ENCODE measurements at regions not wholly inside any gene's neighbourhood (a gene's known extent, or its start where the extent isn't known, plus 50 kb on each side); places are given as distances from the start of the nearest gene placed in this dataset.

- FAIRE-seq (no peak), DNase-seq (ENCODE audit: low spot score) (no peak)
Observed at GRCh38 chr4:53920883-53921282, 143.5 kb downstream of the CHIC2 start.

GRCh38 chr4:53920116-53920515 is 144.3 kb downstream of the CHIC2 start:
- no peak for DNase-seq (ENCODE audit: low spot score)
- no peak for FAIRE-seq

GRCh38 chr4:53919535-53919934 is 144.9 kb downstream of the CHIC2 start:
- FAIRE-seq = no peak

GRCh38 chr4:53917729-53918128 is 146.7 kb downstream of the CHIC2 start:
- FAIRE-seq (no peak), DNase-seq (ENCODE audit: low spot score) (no peak)

More at GRCh38 chr4:53919535-53919934, 144.9 kb downstream of the CHIC2 start:
- DNase-seq (ENCODE audit: low spot score) = no peak

GRCh38 chr4:53916431-53916889 is 147.9 kb downstream of the CHIC2 start:
- FAIRE-seq (peak; percentile 44), DNase-seq (ENCODE audit: low spot score) (no peak)

- FAIRE-seq = no peak
- DNase-seq (ENCODE audit: low spot score) = no peak
Observed at GRCh38 chr4:53914313-53915016, 149.9 kb downstream of the CHIC2 start.

GRCh38 chr4:53913771-53914170 is 150.6 kb downstream of the CHIC2 start:
- FAIRE-seq (no peak), DNase-seq (ENCODE audit: low spot score) (no peak)

GRCh38 chr4:53912766-53913497 is 151.5 kb downstream of the CHIC2 start:
- DNase-seq (ENCODE audit: low spot score) (no peak), FAIRE-seq (no peak)

- DNase-seq (ENCODE audit: low spot score) (peak; percentile 82), FAIRE-seq (peak; percentile 70)
Observed at GRCh38 chr4:53908661-53909078, 155.7 kb downstream of the CHIC2 start.

GRCh38 chr4:53907772-53908171 is 156.6 kb downstream of the CHIC2 start:
- no peak for DNase-seq (ENCODE audit: low spot score)
- FAIRE-seq = no peak

GRCh38 chr4:53906606-53907190 is 157.7 kb downstream of the CHIC2 start:
- no peak for FAIRE-seq
- no peak for DNase-seq (ENCODE audit: low spot score)

- FAIRE-seq (peak; percentile 86), DNase-seq (ENCODE audit: low spot score) (peak; percentile 69)
Observed at GRCh38 chr4:53905941-53906377, 158.4 kb downstream of the CHIC2 start.

- DNase-seq (ENCODE audit: low spot score) (no peak), FAIRE-seq (no peak)
Observed at GRCh38 chr4:53905276-53905940, 159.0 kb downstream of the CHIC2 start.

- DNase-seq (ENCODE audit: low spot score) (no peak), FAIRE-seq (peak; percentile 77)
Observed at GRCh38 chr4:53902786-53903185, 161.6 kb downstream of the CHIC2 start.

- DNase-seq (ENCODE audit: low spot score) (no peak), FAIRE-seq (no peak)
Observed at GRCh38 chr4:53900271-53900649, 164.1 kb downstream of the CHIC2 start.

GRCh38 chr4:53899586-53900270 is 164.7 kb downstream of the CHIC2 start:
- FAIRE-seq (no peak), DNase-seq (ENCODE audit: low spot score) (no peak)

GRCh38 chr4:53895137-53895536 is 169.3 kb downstream of the CHIC2 start:
- DNase-seq (ENCODE audit: low spot score) = no peak

GRCh38 chr4:53890461-53890860 is 173.9 kb downstream of the CHIC2 start:
- FAIRE-seq (no peak), DNase-seq (ENCODE audit: low spot score) (no peak)

More at GRCh38 chr4:53895137-53895536, 169.3 kb downstream of the CHIC2 start:
- no peak for FAIRE-seq

GRCh38 chr4:53889326-53890055 is 174.9 kb downstream of the CHIC2 start:
- FAIRE-seq (no peak), DNase-seq (ENCODE audit: low spot score) (no peak)

- FAIRE-seq (no peak), DNase-seq (ENCODE audit: low spot score) (peak; percentile 28)
Observed at GRCh38 chr4:53886090-53886489, 178.3 kb downstream of the CHIC2 start.

Measured in urothelium cell line (cell line).